IPS-NIHi11 (cell line): ENCODE measurements at regions not wholly inside any gene's neighbourhood (a gene's known extent, or its start where the extent isn't known, plus 50 kb on each side); places are given as distances from the start of the nearest gene placed in this dataset.
"Not testable (repeated sequence)": the region's sequence is repeated elsewhere in the genome, so short reads cannot be mapped to it uniquely, and the experiment has no call there.

Experiments used
- DNase-seq: peaks from one replicate; pipeline ENCODE4 v3.0.0; 2012; ENCODE audit warnings: mixed read lengths, low spot score

- DNase-seq = no peak
Measured at GRCh38 chr16:17002565-17002964, 468.2 kb downstream of the XYLT1 start.

DNA sequence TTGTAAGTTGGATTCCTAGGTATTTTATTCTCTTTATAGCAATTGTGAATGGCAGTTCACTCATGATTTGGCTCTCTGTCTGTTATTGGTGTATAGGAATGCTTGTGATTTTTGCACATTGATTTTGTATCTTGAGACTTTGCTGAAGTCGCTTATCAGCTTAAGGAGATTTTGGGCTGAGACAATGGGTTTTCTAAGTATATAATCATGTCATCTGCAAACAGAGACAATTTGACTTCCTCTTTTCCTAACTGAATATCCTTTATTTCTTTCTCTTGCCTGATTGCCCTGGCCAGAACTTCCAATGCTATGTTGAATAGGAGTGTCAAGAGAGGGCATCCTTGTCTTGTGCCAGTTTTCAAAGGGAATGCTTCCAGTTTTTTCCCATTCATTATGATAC is 464.8 kb downstream of the XYLT1 start:
- not testable (repeated sequence) for DNase-seq

GRCh38 chr16:17011712-17012111 is 459.0 kb downstream of the XYLT1 start:
- DNase-seq = no peak

GRCh38 chr16:17013038-17013437 is 457.7 kb downstream of the XYLT1 start:
- DNase-seq = no peak

DNA sequence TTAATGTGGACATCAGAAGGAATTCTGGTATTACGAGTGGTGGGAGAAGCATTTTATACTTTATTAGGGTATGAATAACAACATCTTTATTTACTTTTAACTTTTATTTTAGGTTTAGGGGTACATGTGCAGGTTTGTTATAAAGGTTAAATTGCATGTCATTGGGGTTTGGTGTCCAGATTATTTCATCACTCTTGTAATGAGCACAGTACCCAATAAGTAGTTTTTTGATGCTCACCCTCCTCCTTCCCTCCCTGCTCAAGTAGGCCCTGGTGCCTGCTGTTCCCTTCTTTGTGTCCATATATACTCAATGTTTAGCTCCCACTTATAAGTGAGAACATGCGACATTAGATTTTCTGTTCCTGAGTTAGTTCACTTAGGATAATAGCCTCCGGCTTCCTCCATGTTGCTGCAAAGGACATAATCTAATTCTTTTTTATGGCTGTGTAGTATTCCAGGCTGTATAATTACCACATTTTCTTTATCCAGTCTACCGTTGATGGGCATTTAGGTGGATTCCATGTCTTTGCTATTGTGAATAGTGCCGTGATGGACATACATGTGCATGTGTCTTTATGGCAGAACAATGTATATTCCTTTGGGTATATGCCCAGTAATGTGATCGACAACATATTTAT is 456.2 kb downstream of the XYLT1 start:
- no peak for DNase-seq

- no peak for DNase-seq
Measured at GRCh38 chr16:17015702-17016101, 455.1 kb downstream of the XYLT1 start.

DNA sequence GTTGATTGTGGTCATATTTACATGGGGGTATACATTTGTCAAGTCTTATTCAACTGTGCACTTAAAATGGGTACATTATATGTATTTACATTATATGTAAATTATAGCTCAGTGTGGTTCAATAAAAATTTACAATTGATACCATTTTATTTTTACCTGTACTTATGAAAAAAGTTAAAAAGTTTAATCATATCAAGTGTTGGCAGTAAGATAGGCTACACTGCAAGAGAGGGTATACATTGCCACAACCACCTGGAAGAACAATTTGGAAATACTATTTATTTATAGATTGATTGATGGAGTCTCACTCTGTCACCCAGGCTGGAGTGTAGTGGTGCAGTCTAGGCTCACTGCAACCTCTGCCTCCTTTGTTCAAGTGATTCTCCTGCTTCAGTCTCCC is 453.3 kb downstream of the XYLT1 start:
- no peak for DNase-seq

- no peak for DNase-seq
Measured at GRCh38 chr16:17018585-17018939, 452.2 kb downstream of the XYLT1 start.

GRCh38 chr16:17019366-17019765 is 451.4 kb downstream of the XYLT1 start:
- no peak for DNase-seq

DNA sequence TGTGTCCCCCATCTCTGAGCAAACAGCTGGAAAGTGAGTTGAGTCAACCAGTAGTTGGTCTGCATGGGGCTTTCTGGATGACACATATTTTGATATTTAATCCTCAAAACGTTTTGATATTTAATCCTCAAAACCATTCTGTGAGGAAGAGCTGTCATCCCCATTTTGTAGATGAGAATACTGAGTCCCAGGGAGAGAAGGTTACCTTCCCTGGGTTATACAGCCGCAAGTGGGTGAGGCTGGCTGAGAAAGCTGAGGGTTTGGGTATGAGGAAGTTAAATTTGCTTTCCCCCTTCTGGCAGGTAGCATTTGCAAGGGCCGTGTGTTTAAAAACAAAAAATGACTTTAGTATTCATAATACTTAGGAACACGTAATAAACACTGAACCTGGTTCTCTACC is 447.2 kb downstream of the XYLT1 start:
- no peak for DNase-seq

- no peak for DNase-seq
Measured at GRCh38 chr16:17024514-17024913, 446.2 kb downstream of the XYLT1 start.

GRCh38 chr16:17026600-17027242 is 444.0 kb downstream of the XYLT1 start:
- DNase-seq = no peak

- DNase-seq = no peak
Measured at GRCh38 chr16:17027488-17028129, 443.2 kb downstream of the XYLT1 start.

GRCh38 chr16:17029602-17030350 is 441.0 kb downstream of the XYLT1 start:
- DNase-seq = no peak

- no peak for DNase-seq
Measured at GRCh38 chr16:17031484-17032268, 439.1 kb downstream of the XYLT1 start.

GRCh38 chr16:17032332-17032731 is 438.4 kb downstream of the XYLT1 start:
- DNase-seq = no peak

DNA sequence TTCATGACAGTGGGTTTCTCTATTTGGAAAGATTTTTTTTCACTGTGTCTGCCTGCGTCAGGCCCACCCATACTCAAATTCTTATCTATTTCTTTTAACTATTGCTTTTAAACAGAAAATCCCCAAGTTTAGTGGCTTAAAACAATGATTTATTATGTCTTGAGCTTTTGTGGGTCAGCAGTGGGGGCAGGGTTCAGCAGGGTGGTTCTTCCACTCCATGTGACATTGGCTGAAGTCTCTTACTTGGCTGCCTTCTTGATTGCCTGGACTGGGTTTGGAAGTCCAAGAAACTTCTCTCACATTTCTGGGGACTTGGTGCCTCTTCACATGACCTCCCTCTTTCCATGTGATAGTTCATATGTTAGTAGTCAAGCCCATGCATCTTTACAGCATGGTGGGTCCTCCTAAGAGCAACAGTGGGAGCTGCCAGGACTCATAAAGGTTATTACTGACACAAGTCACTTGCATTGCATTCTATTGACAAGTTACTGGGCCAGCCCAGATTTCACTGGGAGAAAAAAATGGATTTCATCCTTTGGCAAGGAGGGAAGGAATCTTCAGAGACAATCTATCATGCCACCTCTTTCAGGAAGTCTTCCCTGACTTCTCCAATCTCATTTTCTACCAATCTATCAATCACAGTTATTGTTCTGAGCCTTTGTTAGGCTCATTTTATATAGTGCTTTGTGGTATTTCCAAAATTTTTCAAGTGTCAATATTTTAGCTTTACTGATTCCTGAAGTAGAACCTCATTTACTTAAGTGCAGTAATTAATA is 436.1 kb downstream of the XYLT1 start:
- DNase-seq = no peak

DNA sequence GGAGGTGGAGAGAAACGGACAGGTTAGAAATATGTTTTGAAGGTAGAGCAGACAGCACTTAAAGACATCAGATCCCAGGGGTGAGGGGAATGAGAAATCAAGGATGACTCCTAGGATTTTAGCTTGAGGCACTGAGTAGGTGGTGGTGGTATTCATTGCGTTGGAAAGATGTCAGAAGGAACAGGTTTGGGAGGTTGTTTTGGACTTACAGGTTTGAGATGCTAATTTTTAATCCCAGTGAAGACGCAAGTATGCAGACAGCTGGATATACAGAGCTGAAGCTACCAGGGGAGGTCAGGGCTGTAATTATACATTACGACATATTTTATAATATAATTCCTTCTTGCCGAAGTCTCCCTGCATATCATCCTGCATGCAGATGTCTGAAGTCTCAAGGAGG is 433.3 kb downstream of the XYLT1 start:
- no peak for DNase-seq

DNA sequence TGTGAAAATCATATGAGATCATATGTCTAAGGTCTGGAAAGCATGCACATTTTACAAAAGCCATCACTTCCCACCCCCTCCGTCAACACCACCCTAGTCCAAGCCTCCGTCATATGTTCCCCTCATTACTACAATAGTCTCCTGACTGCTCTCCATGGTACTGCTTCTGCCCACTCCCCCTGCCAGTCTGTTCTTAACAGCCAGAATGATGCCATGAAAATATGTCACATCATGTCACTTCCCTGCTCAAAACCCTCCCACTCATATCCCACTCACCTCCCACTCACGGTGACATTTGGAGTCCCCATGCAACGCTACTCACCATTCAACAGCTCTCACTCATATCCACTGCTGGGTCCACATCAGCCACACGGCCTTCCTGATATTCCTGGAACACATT is 432.3 kb downstream of the XYLT1 start:
- no peak for DNase-seq

DNA sequence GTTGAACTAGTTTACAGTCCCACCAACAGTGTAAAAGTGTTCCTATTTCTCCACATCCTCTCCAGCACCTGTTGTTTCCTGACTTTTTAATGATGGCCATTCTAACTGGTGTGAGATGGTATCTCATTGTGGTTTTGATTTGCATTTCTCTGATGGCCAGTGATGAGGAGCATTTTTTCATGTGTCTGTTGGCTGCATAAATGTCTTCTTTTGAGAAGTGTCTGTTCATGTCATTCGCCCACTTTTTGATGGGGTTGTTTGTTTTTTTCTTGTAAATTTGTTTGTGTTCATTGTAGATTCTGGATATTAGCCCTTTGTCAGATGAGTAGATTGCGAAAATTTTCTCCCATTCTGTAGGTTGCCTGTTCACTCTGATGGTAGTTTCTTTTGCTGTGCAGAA is 421.7 kb downstream of the XYLT1 start:
- DNase-seq = not testable (repeated sequence)

- DNase-seq = no peak
Measured at GRCh38 chr16:17050468-17050867, 420.3 kb downstream of the XYLT1 start.
